Type B pancreatic cell (in vitro differentiated cells): ENCODE measurements at regions not wholly inside any gene's neighbourhood (a gene's known extent, or its start where the extent isn't known, plus 50 kb on each side); places are given as distances from the start of the nearest gene placed in this dataset.
A peak's percentile ranks its signal among the peaks of the same experiment; 100 is the strongest.

ENCODE experiments used
- DNase-seq: peaks from one replicate; pipeline ENCODE4 v3.0.0; 2021; ENCODE audit warnings: mixed read lengths; ENCODE audit not compliant: unreplicated experiment; ENCODE audit errors: extremely low spot score
- H3K27ac Mint-ChIP-seq: 2 replicates; pipeline ENCODE4 v1.8.0; 2021; ENCODE audit warnings: mild to moderate bottlenecking, mixed read lengths
- H3K27me3 Mint-ChIP-seq: 2 replicates; pipeline ENCODE4 v1.8.0; 2021; ENCODE audit warnings: mixed read lengths
- H3K36me3 Mint-ChIP-seq: 2 replicates; pipeline ENCODE4 v1.8.0; 2021; ENCODE audit warnings: mixed read lengths
- H3K4me1 Mint-ChIP-seq: one replicate; pipeline ENCODE4 v1.8.0; 2021; ENCODE audit warnings: mixed read lengths; ENCODE audit not compliant: unreplicated experiment
- H3K4me3 Mint-ChIP-seq: 2 replicates; pipeline ENCODE4 v1.8.0; 2021; ENCODE audit warnings: mild to moderate bottlenecking, mixed read lengths
- H3K9me3 Mint-ChIP-seq: 2 replicates; pipeline ENCODE4 v1.8.0; 2021; ENCODE audit warnings: mixed read lengths
- CTCF ChIP-seq: fragments of 200-600 bp; sonication (generic); conservative IDR thresholded peaks from 2 replicates; pipeline ENCODE4 v1.5.0; 2021; ENCODE audit warnings: antibody characterized with exemption, mild to moderate bottlenecking

DNA sequence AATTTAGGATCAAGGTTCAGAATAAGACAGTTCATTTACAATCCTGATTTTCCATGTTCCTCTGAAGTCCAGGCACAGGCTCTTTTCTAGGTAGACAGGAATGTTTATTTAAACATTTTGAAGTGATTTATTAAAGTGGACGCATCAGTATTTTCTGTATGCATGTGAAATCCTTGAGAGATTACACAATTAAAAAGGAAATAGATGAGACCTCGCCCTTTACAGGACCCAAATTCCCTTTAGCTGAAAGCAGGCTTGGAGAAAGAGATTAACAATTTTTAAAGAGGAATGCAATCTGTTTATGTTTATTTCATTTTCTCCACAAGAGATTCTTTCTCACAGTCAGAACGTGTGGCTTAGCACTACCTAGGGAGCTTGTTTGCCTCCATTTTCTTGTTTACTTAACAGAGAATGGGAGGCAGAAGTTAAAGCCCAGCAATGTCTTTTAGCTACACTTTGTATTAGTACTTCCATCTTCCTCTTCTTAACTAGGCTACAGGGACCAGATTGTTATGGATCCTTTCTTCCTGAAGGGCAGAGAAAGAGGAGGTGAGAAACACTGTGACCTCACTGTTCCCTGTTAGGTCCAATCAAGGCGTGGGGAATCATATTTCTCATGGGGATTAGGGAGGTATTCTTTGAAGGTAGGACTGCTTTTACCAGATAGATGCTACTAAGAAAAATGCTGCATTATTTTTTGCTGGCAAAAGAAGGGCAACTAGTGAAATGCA lies 416.0 kb downstream of the SH3GL2 start:
- no peaks in the 10 kb centered on the region for H3K36me3 Mint-ChIP-seq
- no peak for TF ChIP-seq CTCF
- no peaks in the 10 kb centered on the region for H3K9me3 Mint-ChIP-seq
- peak overlapping the region; percentile 26 for H3K27ac Mint-ChIP-seq
- no peaks in the 10 kb centered on the region for H3K27me3 Mint-ChIP-seq
- no peak for DNase-seq
- no peak overlapping the region for H3K4me3 Mint-ChIP-seq
- peaks cover 9% of the 10 kb centered on the region for H3K4me1 Mint-ChIP-seq

DNA sequence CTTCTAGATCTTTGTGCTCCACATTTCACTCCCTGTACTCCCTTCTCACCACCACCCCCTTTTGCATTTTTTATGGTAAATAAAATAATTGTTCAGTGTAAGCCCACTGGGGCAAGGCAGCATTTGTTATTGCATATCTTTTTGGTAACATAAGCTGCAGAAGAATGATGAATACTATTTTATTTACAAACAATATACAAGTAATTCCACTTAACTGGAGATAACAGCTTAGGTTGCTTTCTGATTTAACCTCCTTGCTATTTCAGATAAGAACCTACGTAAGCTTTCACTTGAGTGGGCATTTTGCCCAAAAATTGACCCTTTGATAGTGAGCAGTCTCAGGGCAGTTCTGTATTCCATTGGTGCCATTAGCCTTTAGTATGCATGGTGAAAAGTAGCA lies 417.9 kb downstream of the SH3GL2 start:
- peaks cover 9% of the 10 kb centered on the region for H3K4me1 Mint-ChIP-seq
- no peak for TF ChIP-seq CTCF
- no peak overlapping the region for H3K27ac Mint-ChIP-seq

DNA sequence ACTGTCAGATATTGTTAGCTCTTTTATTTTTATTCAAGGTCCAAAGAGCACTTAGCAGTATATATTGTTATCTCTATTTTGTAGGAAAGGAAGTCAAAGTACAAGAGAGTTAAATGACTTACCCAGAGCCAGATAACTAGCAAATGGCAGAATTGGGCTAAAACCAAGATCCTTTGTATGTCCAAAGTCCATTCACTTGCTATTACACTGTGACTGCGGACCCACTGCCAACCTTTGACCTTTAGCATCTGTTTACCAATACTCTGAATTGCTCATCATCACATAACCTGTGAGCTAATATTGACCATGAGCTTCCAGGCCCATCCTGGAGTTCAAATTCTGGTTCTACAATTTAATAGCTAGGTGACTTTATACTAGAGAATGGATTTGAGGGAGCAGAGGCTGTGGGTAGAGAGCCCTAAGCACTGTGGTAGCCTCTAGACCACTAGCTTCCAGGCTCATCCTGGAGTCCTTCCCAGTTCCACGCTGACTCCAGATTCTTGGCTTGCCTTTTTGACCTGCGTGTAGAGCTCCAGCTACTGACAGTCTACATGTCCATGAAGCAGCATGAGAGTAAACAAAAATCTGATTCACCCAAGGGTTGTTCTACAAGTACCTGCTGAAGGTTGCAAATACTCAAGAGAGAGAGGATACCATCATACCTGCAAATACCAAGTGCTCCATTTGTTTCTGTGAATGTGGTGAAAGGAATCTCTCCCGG lies 424.0 kb downstream of the SH3GL2 start:
- H3K36me3 Mint-ChIP-seq: no peaks in the 10 kb centered on the region
- no peak for TF ChIP-seq CTCF
- DNase-seq: no peak
- no peak overlapping the region for H3K27ac Mint-ChIP-seq
- no peaks in the 10 kb centered on the region for H3K4me1 Mint-ChIP-seq
- peaks cover 6% of the 10 kb centered on the region for H3K27me3 Mint-ChIP-seq
- H3K9me3 Mint-ChIP-seq: no peaks in the 10 kb centered on the region
- H3K4me3 Mint-ChIP-seq: no peak overlapping the region

More for the DNA sequence above, 417.9 kb downstream of the SH3GL2 start:
- Mint-ChIP-seq H3K9me3 (no peaks in the 10 kb centered on the region), H3K4me3 (no peak overlapping the region), H3K27me3 (no peaks in the 10 kb centered on the region), H3K36me3 (no peaks in the 10 kb centered on the region)
- DNase-seq: no peak

GRCh38 chr9:18006591-18006990 lies 427.7 kb downstream of the SH3GL2 start:
- no peaks in the 10 kb centered on the region for H3K9me3 Mint-ChIP-seq
- TF ChIP-seq CTCF: no peak
- H3K27ac Mint-ChIP-seq: no peak overlapping the region
- H3K36me3 Mint-ChIP-seq: no peaks in the 10 kb centered on the region
- DNase-seq: no peak
- peaks cover 6% of the 10 kb centered on the region for H3K27me3 Mint-ChIP-seq
- H3K4me3 Mint-ChIP-seq: no peak overlapping the region
- H3K4me1 Mint-ChIP-seq: no peaks in the 10 kb centered on the region

GRCh38 chr9:18007621-18008020 lies 428.8 kb downstream of the SH3GL2 start:
- no peaks in the 10 kb centered on the region for H3K36me3 Mint-ChIP-seq
- H3K4me3 Mint-ChIP-seq: no peak overlapping the region
- no peaks in the 10 kb centered on the region for H3K4me1 Mint-ChIP-seq

More at GRCh38 chr9:18007621-18008020, 428.8 kb downstream of the SH3GL2 start:
- no peak for DNase-seq
- TF ChIP-seq CTCF: no peak
- Mint-ChIP-seq H3K27ac (no peak overlapping the region), H3K9me3 (no peaks in the 10 kb centered on the region), H3K27me3 (peaks cover 6% of the 10 kb centered on the region)
